Liver (tissue), 8 donors: ENCODE measurements at regions not wholly inside any gene's neighbourhood (a gene's known extent, or its start where the extent isn't known, plus 50 kb on each side); places are given as distances from the start of the nearest gene placed in this dataset.

Experiments used
- DNase-seq: peaks from one replicate; pipeline ENCODE4 v3.0.0-alpha.2; 2017; ENCODE audit warnings: low spot score
- H3K27ac ChIP-seq, 2 donors: one replicate each; pipeline ENCODE4 v1.7.0; 2013; ENCODE audit warnings: inconsistent platforms in 2 of 2, low read length in 2 of 2, control low read depth in 1 of 2, low read depth in 1 of 2, mild to moderate bottlenecking in 1 of 2
- H3K27me3 ChIP-seq, 4 donors: one replicate each; pipeline versions ENCODE4 v1.6.1 to v1.7.0; 2013; ENCODE audit warnings: low read length in 3 of 4, inconsistent platforms in 1 of 4, mild to moderate bottlenecking in 1 of 4, moderate library complexity in 1 of 4; ENCODE audit not compliant: control insufficient read depth in 4 of 4, insufficient read depth in 4 of 4
- H3K36me3 ChIP-seq, 4 donors: one replicate each; pipeline versions ENCODE4 v1.6.1 to v1.7.0; 2013; ENCODE audit warnings: low read length in 3 of 4, mild to moderate bottlenecking in 3 of 4, low read depth in 1 of 4, moderate library complexity in 1 of 4; ENCODE audit not compliant: control insufficient read depth in 4 of 4, insufficient read depth in 3 of 4
- H3K4me1 ChIP-seq, 4 donors: one replicate each; pipeline versions ENCODE4 v1.6.1 to v1.7.0; 2013; ENCODE audit warnings: low read length in 3 of 4, mild to moderate bottlenecking in 3 of 4, moderate library complexity in 1 of 4; ENCODE audit not compliant: control insufficient read depth in 4 of 4, insufficient read depth in 4 of 4
- H3K4me3 ChIP-seq, 3 donors: one replicate each; pipeline versions ENCODE4 v1.6.1 to v1.7.0; 2013; ENCODE audit warnings: low read length in 3 of 3, control low read depth in 1 of 3, low read depth in 1 of 3, mild to moderate bottlenecking in 1 of 3
- H3K9ac ChIP-seq, 2 donors: one replicate each; pipeline ENCODE4 v1.7.0; 2013; ENCODE audit warnings: low read length in 2 of 2, mild to moderate bottlenecking in 2 of 2, moderate library complexity in 2 of 2, control low read depth in 1 of 2, low read depth in 1 of 2
- H3K9me3 ChIP-seq, 4 donors: one replicate each; pipeline versions ENCODE4 v1.6.1 to v1.7.0; 2013; ENCODE audit warnings: low read length in 3 of 4; ENCODE audit not compliant: control insufficient read depth in 4 of 4
- CTCF ChIP-seq: fragments of 150-350 bp; IDR thresholded peaks from 2 replicates; pipeline ENCODE4 v1.5.1; 2017; ENCODE audit warnings: improper control_type of control experiment, low read depth, low read length; ENCODE audit not compliant: missing input control
- EGR1 ChIP-seq, 2 donors: IDR thresholded peaks; 2 replicates each; pipeline ENCODE4 v1.6.1; 2016 to 2018; ENCODE audit warnings: antibody characterized with exemption in 2 of 2, low read depth in 2 of 2
- FOXA1 ChIP-seq: IDR thresholded peaks from 2 replicates; pipeline ENCODE4 v1.6.1; 2016; ENCODE audit warnings: antibody characterized with exemption
- GABPA ChIP-seq, 2 donors: IDR thresholded peaks in 1 of 2; conservative IDR thresholded peaks in 1 of 2; 2 replicates each; pipeline ENCODE4 v1.6.1; 2016; ENCODE audit warnings: antibody characterized with exemption in 2 of 2, mild to moderate bottlenecking in 1 of 2, moderate library complexity in 1 of 2
- HNF4A ChIP-seq, 2 donors: conservative IDR thresholded peaks; 2 replicates each; pipeline ENCODE4 v1.6.1; 2016; ENCODE audit warnings: antibody characterized with exemption in 2 of 2, mild to moderate bottlenecking in 2 of 2
- JUND ChIP-seq, 2 donors: IDR thresholded peaks; 2 replicates each; pipeline ENCODE4 v1.6.1; 2016; ENCODE audit warnings: antibody characterized with exemption in 2 of 2
- NR2F2 ChIP-seq: IDR thresholded peaks from 2 replicates; pipeline ENCODE4 v1.6.1; 2016; ENCODE audit warnings: antibody characterized with exemption
- REST ChIP-seq: IDR thresholded peaks from 2 replicates; pipeline ENCODE4 v1.6.1; 2016; ENCODE audit warnings: antibody characterized with exemption, mild to moderate bottlenecking
- RXRA ChIP-seq, 2 donors: IDR thresholded peaks; 2 replicates each; pipeline ENCODE4 v1.6.1; 2017 to 2018; ENCODE audit warnings: antibody characterized with exemption in 2 of 2, mild to moderate bottlenecking in 1 of 2
- SP1 ChIP-seq: IDR thresholded peaks from 2 replicates; pipeline ENCODE4 v1.6.1; 2018; ENCODE audit warnings: antibody characterized with exemption, mild to moderate bottlenecking
- TAF1 ChIP-seq: conservative IDR thresholded peaks from 2 replicates; pipeline ENCODE4 v1.6.1; 2016; ENCODE audit warnings: antibody characterized with exemption, mild to moderate bottlenecking
- YY1 ChIP-seq: IDR thresholded peaks from 2 replicates; pipeline ENCODE4 v1.6.1; 2016; ENCODE audit warnings: antibody characterized with exemption, mild to moderate bottlenecking
- WGBS: extraction: QIAGEN DNeasy Blood & Tissue Kit; methylation state at CpG from one replicate; pipeline ENCODE4 v1.1.7; 2013; 5-methylcytosine and 5-hydroxymethylcytosine counted together
- TF ChIP-seq, protein P1 (sequence below): IDR thresholded peaks from 2 replicates; pipeline ENCODE4 v1.6.1; 2016; ENCODE audit warnings: antibody characterized with exemption
- donor health status: healthy.
- donor health status: healthy.
- donor health status: healthy.
- donor health status: healthy.
- donor health status: healthy.

GRCh38 chr4:159463235-159463634 lies 360.4 kb downstream of the RAPGEF2 start:
- Histone ChIP-seq H3K27ac (no peak overlapping the region), H3K9ac (no peak overlapping the region), H3K9me3 (peaks cover 0 to 3% (median 0%) of the 10 kb centered on the region in 4 donors), H3K36me3 (no peaks in the 10 kb centered on the region), H3K27me3 (no peaks in the 10 kb centered on the region), H3K4me3 (no peak overlapping the region), H3K4me1 (no peaks in the 10 kb centered on the region)
- 91% methylated on average over 2 of the region's 2 CpGs for WGBS
- no peak for TF ChIP-seq GABPA (IDR thresholded peaks at IDR 0.05 in 1 of 2, conservative IDR thresholded peaks at IDR 0.05 in 1 of 2)
- no peak for TF ChIP-seq JUND (IDR thresholded peaks at IDR 0.05)
- TF ChIP-seq EGR1 (IDR thresholded peaks at IDR 0.05; ENCODE audit: low read depth in 2 of 2): no peak
- TF ChIP-seq NR2F2: no peak
- TF ChIP-seq YY1: no peak
- TF ChIP-seq TAF1: no peak
- no peak for TF ChIP-seq SP1
- no peak for DNase-seq

DNA sequence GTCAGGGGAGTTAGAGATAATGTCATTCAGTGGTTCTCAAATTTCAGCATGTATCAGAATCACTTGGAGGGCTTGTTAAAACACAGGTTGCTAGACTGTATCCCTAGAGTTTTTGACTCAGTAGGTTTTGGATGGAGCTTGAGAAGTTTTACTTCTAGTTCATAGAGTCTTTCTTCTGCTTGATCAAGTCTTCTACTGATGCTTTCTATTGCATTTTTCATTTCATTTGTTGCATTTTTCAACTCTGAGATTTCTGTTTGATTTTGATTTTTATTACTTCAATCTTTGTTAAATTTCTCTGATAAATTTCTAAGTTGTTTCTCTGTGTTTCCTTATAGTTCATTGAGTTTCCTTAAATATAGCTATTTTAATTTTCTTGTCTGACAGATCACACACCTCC lies 361.4 kb downstream of the RAPGEF2 start:
- no peaks in the 10 kb centered on the region for H3K36me3 ChIP-seq
- H3K27ac ChIP-seq: no peak overlapping the region
- TF ChIP-seq REST (no peak), FOXA1 (no peak), YY1 (no peak)
- no peak overlapping the region for H3K9ac ChIP-seq
- H3K27me3 ChIP-seq: no peaks in the 10 kb centered on the region
- H3K4me3 ChIP-seq: no peak overlapping the region
- H3K9me3 ChIP-seq: peaks cover 0 to 3% (median 0%) of the 10 kb centered on the region in 4 donors
- H3K4me1 ChIP-seq: no peaks in the 10 kb centered on the region
- no peak for DNase-seq

DNA sequence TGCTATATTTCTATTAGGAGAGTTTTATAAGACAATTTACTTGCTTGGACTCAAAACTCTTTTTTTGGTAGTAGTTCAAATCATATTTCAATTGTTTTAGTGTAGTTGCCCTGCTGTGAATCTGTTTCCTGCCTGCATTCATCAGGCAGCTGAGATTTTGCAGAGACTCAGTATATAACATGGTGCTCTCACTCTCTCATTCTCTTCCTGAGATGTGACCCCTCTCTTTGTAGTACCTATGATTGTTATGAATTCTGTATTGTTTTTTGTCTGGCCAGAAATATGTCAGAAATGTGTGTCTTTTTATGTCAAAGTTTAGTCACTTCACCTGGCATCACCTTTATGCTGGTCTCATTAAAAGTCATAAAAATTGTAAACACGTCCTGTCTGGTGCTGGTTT lies 374.0 kb downstream of the RAPGEF2 start:
- TF ChIP-seq CTCF (no peak), GABPA (IDR thresholded peaks at IDR 0.05 in 1 of 2, conservative IDR thresholded peaks at IDR 0.05 in 1 of 2) (no peak), FOXA1 (no peak), HNF4A (conservative IDR thresholded peaks at IDR 0.05) (no peak), EGR1 (IDR thresholded peaks at IDR 0.05; ENCODE audit: low read depth in 2 of 2) (no peak), NR2F2 (no peak), RXRA (IDR thresholded peaks at IDR 0.05) (no peak)
- TF ChIP-seq, protein P1, sequence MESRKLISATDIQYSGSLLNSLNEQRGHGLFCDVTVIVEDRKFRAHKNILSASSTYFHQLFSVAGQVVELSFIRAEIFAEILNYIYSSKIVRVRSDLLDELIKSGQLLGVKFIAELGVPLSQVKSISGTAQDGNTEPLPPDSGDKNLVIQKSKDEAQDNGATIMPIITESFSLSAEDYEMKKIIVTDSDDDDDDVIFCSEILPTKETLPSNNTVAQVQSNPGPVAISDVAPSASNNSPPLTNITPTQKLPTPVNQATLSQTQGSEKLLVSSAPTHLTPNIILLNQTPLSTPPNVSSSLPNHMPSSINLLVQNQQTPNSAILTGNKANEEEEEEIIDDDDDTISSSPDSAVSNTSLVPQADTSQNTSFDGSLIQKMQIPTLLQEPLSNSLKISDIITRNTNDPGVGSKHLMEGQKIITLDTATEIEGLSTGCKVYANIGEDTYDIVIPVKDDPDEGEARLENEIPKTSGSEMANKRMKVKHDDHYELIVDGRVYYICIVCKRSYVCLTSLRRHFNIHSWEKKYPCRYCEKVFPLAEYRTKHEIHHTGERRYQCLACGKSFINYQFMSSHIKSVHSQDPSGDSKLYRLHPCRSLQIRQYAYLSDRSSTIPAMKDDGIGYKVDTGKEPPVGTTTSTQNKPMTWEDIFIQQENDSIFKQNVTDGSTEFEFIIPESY: no peak
- Histone ChIP-seq H3K4me3 (no peak overlapping the region), H3K9me3 (no peaks in the 10 kb centered on the region), H3K27ac (no peak overlapping the region), H3K4me1 (no peaks in the 10 kb centered on the region), H3K9ac (no peak overlapping the region), H3K27me3 (no peaks in the 10 kb centered on the region), H3K36me3 (no peaks in the 10 kb centered on the region)
- WGBS: 84% methylated on average over 1 of the region's 1 CpG
- DNase-seq: no peak
